WTC11 (cell line): ENCODE measurements at regions not wholly inside any gene's neighbourhood (a gene's known extent, or its start where the extent isn't known, plus 50 kb on each side); places are given as distances from the start of the nearest gene placed in this dataset.
"Not testable (repeated sequence)": the region's sequence is repeated elsewhere in the genome, so short reads cannot be mapped to it uniquely, and the experiment has no call there.

Source experiments
- ATAC-seq: fragments of 200-7000 bp; cut with Tn5 transposase; 2 replicates; pipeline ENCODE4 v1.10.0; 2021; ENCODE audit warnings: mild to moderate bottlenecking, moderate library complexity
- CTCF ChIA-PET: fragments of 300-600 bp; sonication (Branson Sonifier 250); formaldehyde crosslinking; loops from one replicate; lab custom pipeline; 2021; ENCODE audit warnings: antibody characterized with exemption; lab: Charles Lee
- POLR2A ChIA-PET: fragments of 350-600 bp; sonication (Branson Sonifier 250); formaldehyde crosslinking; loops from one replicate; lab custom pipeline; 2021; ENCODE audit warnings: antibody characterized with exemption; lab: Charles Lee
- DNase-seq: peaks from one replicate; pipeline ENCODE4 v3.0.0; 2021; ENCODE audit warnings: low spot score
- H3K27ac Mint-ChIP-seq: 2 replicates; pipeline ENCODE4 v1.8.0; 2021; ENCODE audit warnings: mixed read lengths
- H3K27me3 Mint-ChIP-seq: 2 replicates; pipeline ENCODE4 v1.8.0; 2021; ENCODE audit warnings: low read depth, mild to moderate bottlenecking, moderate library complexity, mixed read lengths
- H3K36me3 Mint-ChIP-seq: 2 replicates; pipeline ENCODE4 v1.8.0; 2021; ENCODE audit warnings: mixed read lengths
- H3K4me1 Mint-ChIP-seq: 2 replicates; pipeline ENCODE4 v1.8.0; 2022; ENCODE audit warnings: mixed read lengths
- H3K4me3 Mint-ChIP-seq: 2 replicates; pipeline ENCODE4 v1.8.0; 2021; ENCODE audit warnings: mild to moderate bottlenecking, moderate library complexity, mixed read lengths
- H3K9me3 Mint-ChIP-seq: 2 replicates; pipeline ENCODE4 v1.8.0; 2021; ENCODE audit warnings: mixed read lengths
- ELF4 ChIP-seq: sonication (generic); formaldehyde crosslinking; IDR thresholded peaks from 2 replicates; pipeline ENCODE4 v1.8.1; 2022; ENCODE audit warnings: low read depth, mild to moderate bottlenecking, moderate library complexity, missing genetic modification reagents
- FOXP4 ChIP-seq: sonication (generic); formaldehyde crosslinking; IDR thresholded peaks from 2 replicates; pipeline ENCODE4 v1.8.0; 2022; ENCODE audit warnings: mild to moderate bottlenecking, missing genetic modification reagents
- HMGA2 ChIP-seq: fragments of 250-450 bp; sonication (Bioruptor Pico); IDR thresholded peaks from 2 replicates; pipeline ENCODE4 v1.4.0; 2021; ENCODE audit warnings: mild to moderate bottlenecking, moderate library complexity
- NFE2L1 ChIP-seq: sonication (generic); formaldehyde crosslinking; IDR thresholded peaks from 2 replicates; pipeline ENCODE4 v1.8.1; 2023; ENCODE audit warnings: missing genetic modification reagents
- NR1H2 ChIP-seq: sonication (generic); formaldehyde crosslinking; IDR thresholded peaks from 2 replicates; pipeline ENCODE4 v1.9.0; 2021; ENCODE audit warnings: mild to moderate bottlenecking, moderate library complexity, missing genetic modification reagents
- PRRX2 ChIP-seq: fragments of 250-450 bp; sonication (Bioruptor Pico); IDR thresholded peaks from 2 replicates; pipeline ENCODE4 v1.8.0; 2021; ENCODE audit warnings: mild to moderate bottlenecking
- SMAD4 ChIP-seq: sonication (generic); formaldehyde crosslinking; IDR thresholded peaks from 2 replicates; pipeline ENCODE4 v1.8.0; 2022; ENCODE audit warnings: mild to moderate bottlenecking, missing genetic modification reagents
- SP1 ChIP-seq: sonication (generic); formaldehyde crosslinking; conservative IDR thresholded peaks from 2 replicates; pipeline ENCODE4 v1.8.1; 2022; ENCODE audit warnings: missing genetic modification reagents
- STAT6 ChIP-seq: sonication (generic); formaldehyde crosslinking; conservative IDR thresholded peaks from 2 replicates; pipeline ENCODE4 v1.8.1; 2023; ENCODE audit warnings: mild to moderate bottlenecking, low read depth, missing genetic modification reagents, moderate library complexity
- USF2 ChIP-seq: sonication (generic); formaldehyde crosslinking; IDR thresholded peaks from 2 replicates; pipeline ENCODE4 v1.8.1; 2023; ENCODE audit warnings: mild to moderate bottlenecking, missing genetic modification reagents, moderate library complexity
- ZBTB21 ChIP-seq: sonication (generic); formaldehyde crosslinking; IDR thresholded peaks from 2 replicates; pipeline ENCODE4 v1.8.1; 2023; ENCODE audit warnings: mild to moderate bottlenecking, missing genetic modification reagents, borderline replicate concordance
- ZNF423 ChIP-seq: fragments of 250-450 bp; sonication (Bioruptor Pico); IDR thresholded peaks from 2 replicates; pipeline ENCODE4 v2.1.2; 2022; ENCODE audit warnings: mild to moderate bottlenecking, moderate library complexity
- ZNF512 ChIP-seq: sonication (generic); formaldehyde crosslinking; IDR thresholded peaks from 2 replicates; pipeline ENCODE4 v1.8.1; 2022; ENCODE audit warnings: missing genetic modification reagents, borderline replicate concordance
- ZNF532 ChIP-seq: fragments of 250-450 bp; sonication (Bioruptor Pico); IDR thresholded peaks from 2 replicates; pipeline ENCODE4 v1.9.0; 2021; ENCODE audit warnings: mild to moderate bottlenecking, borderline replicate concordance

- peak; percentile 31 for TF ChIP-seq HMGA2
- TF ChIP-seq, all 79 proteins: peak for 1; not testable (repeated sequence) for 78
- H3K27ac Mint-ChIP-seq, H3K36me3 Mint-ChIP-seq, H3K27me3 Mint-ChIP-seq, H3K4me1 Mint-ChIP-seq, DNase-seq, ATAC-seq, CTCF ChIA-PET, H3K4me3 Mint-ChIP-seq, H3K9me3 Mint-ChIP-seq, POLR2A ChIA-PET: not testable (repeated sequence)
Observed at GRCh38 chr5:51715445-51715844, 332.2 kb downstream of the ISL1 start.

GRCh38 chr5:51731421-51732029 lies 348.3 kb downstream of the ISL1 start:
- CTCF ChIA-PET, result no interaction called here
- H3K4me3 Mint-ChIP-seq, result no peak overlapping the region
- no peaks in the 10 kb centered on the region for H3K36me3 Mint-ChIP-seq
- ATAC-seq, result no peak
- peaks cover 46% of the 10 kb centered on the region for H3K27me3 Mint-ChIP-seq
- H3K9me3 Mint-ChIP-seq, result no peaks in the 10 kb centered on the region
- DNase-seq, result no peak
- no peak overlapping the region for H3K27ac Mint-ChIP-seq
- peaks cover 14% of the 10 kb centered on the region for H3K4me1 Mint-ChIP-seq
- POLR2A ChIA-PET, result no interaction called here
- TF ChIP-seq ZNF423 (CRISPR knock-in tag) (no peak), ZNF532 (CRISPR knock-in tag) (no peak), SP1 (CRISPR knock-in tag) (no peak), ELF4 (CRISPR knock-in tag) (no peak), ZBTB21 (no peak), FOXP4 (no peak), USF2 (CRISPR knock-in tag) (no peak), NR1H2 (no peak), HMGA2 (no peak), ZNF512 (no peak), NFE2L1 (no peak)

GRCh38 chr5:51732304-51732703 lies 349.1 kb downstream of the ISL1 start:
- no peak for ATAC-seq
- POLR2A ChIA-PET, result no interaction called here

More at GRCh38 chr5:51732304-51732703, 349.1 kb downstream of the ISL1 start:
- no peak overlapping the region for H3K4me3 Mint-ChIP-seq
- TF ChIP-seq ZNF532 (CRISPR knock-in tag) (no peak), SMAD4 (no peak), PRRX2 (CRISPR knock-in tag) (no peak), STAT6 (no peak)
- TF ChIP-seq, all 79 proteins: peak for 0
- no peak for DNase-seq
- Mint-ChIP-seq H3K27me3 (peaks cover 46% of the 10 kb centered on the region), H3K27ac (no peak overlapping the region), H3K36me3 (peaks cover 2% of the 10 kb centered on the region; the same call in 1 of the 2 replicates), H3K9me3 (peaks cover 3% of the 10 kb centered on the region), H3K4me1 (peaks cover 14% of the 10 kb centered on the region)
- CTCF ChIA-PET, result no interaction called here
